BJ (cell line): ENCODE measurements at regions not wholly inside any gene's neighbourhood (a gene's known extent, or its start where the extent isn't known, plus 50 kb on each side); places are given as distances from the start of the nearest gene placed in this dataset.

Experiments used
- CTCF ChIA-PET: fragments of 350-600 bp; formaldehyde crosslinking; extraction: SDS; loops from one replicate; lab custom pipeline; 2021; ENCODE audit warnings: antibody characterized with exemption, inconsistent platforms; lab: Yijun Ruan, JAX
- POLR2A ChIA-PET: fragments of 300-600 bp; sonication (Branson Sonifier 250); formaldehyde crosslinking; extraction: SDS; loops from one replicate; lab custom pipeline; 2021; ENCODE audit warnings: antibody characterized with exemption; lab: Charles Lee
- DNase-seq: peaks from one replicate; pipeline ENCODE4 v3.0.0-alpha.2; 2011; ENCODE audit warnings: low read depth
- H3K27me3 ChIP-seq: 2 replicates; pipeline ENCODE4 v1.6.0; 2011; ENCODE audit warnings: low read length; ENCODE audit not compliant: control insufficient read depth, insufficient read depth
- H3K36me3 ChIP-seq: 2 replicates; pipeline ENCODE4 v1.5.1; 2011; ENCODE audit warnings: low read length; ENCODE audit not compliant: control insufficient read depth, insufficient read depth
- H3K4me3 ChIP-seq: 2 replicates; pipeline ENCODE4 v1.5.1; 2011; ENCODE audit warnings: low read depth, mild to moderate bottlenecking, control low read depth, low read length
- TF ChIP-seq, protein P1 (sequence below): IDR thresholded peaks from 2 replicates; pipeline ENCODE4 v1.5.1; 2011; ENCODE audit warnings: low read depth, mild to moderate bottlenecking, control low read depth, inconsistent platforms, low read length, moderate library complexity; ENCODE audit not compliant: insufficient read depth

DNA sequence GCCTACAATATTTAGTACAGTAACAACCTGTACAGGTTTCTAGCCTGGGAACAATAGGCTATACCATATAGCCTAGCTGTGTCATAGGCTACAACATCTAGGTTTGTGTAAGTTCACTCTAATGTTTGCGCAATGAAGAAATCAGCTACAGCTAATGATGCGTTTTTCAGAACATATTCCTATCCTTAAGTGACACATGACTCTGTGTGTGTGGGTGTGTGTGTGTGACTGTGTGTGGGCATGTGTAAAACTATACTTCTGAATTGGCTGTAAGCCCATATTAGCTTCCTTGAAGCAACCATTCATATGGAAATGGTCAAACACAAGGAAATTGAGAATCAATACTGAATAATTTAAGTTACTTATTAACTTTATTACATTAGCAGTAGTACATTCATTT, 120.8 kb upstream of the SULT1C3 start:
- POLR2A ChIA-PET = no interaction called here
- TF ChIP-seq, protein P1, sequence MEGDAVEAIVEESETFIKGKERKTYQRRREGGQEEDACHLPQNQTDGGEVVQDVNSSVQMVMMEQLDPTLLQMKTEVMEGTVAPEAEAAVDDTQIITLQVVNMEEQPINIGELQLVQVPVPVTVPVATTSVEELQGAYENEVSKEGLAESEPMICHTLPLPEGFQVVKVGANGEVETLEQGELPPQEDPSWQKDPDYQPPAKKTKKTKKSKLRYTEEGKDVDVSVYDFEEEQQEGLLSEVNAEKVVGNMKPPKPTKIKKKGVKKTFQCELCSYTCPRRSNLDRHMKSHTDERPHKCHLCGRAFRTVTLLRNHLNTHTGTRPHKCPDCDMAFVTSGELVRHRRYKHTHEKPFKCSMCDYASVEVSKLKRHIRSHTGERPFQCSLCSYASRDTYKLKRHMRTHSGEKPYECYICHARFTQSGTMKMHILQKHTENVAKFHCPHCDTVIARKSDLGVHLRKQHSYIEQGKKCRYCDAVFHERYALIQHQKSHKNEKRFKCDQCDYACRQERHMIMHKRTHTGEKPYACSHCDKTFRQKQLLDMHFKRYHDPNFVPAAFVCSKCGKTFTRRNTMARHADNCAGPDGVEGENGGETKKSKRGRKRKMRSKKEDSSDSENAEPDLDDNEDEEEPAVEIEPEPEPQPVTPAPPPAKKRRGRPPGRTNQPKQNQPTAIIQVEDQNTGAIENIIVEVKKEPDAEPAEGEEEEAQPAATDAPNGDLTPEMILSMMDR = no peak
- Histone ChIP-seq H3K27me3 (no peaks in the 10 kb centered on the region), H3K36me3 (no peaks in the 10 kb centered on the region), H3K4me3 (no peak overlapping the region)
- CTCF ChIA-PET = no interaction called here
- DNase-seq = no peak

DNA sequence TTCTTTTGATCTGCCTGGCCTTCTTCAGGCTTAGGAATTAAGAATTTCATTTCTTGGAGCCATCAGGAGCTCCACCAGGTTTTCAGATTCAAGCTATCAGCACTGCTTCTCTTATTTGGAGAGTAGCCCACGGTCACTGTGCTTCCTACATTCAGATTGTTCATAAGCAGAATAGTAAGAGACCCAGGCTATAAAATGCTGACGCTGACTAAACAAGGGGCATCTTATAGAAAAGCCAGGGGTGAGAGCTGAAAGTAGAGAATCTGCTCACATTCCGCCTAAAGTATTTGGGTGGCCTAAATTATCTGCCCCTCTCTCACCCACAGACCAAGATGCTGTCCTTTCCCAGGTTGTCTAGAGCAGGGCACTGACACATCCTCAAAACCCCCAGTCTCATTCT, 120.3 kb upstream of the SULT1C3 start:
- no peaks in the 10 kb centered on the region for H3K36me3 ChIP-seq
- ChIA-PET POLR2A (no interaction called here), CTCF (interaction anchor here (0.6 kb wide), 1 partner anchor 457 kb away, joined by 3 read pairs; no protein-coding TSS in a partner anchor)
- no peak overlapping the region for H3K4me3 ChIP-seq
- DNase-seq = no peak
- H3K27me3 ChIP-seq = no peaks in the 10 kb centered on the region
- TF ChIP-seq, protein P1 = no peak

DNA sequence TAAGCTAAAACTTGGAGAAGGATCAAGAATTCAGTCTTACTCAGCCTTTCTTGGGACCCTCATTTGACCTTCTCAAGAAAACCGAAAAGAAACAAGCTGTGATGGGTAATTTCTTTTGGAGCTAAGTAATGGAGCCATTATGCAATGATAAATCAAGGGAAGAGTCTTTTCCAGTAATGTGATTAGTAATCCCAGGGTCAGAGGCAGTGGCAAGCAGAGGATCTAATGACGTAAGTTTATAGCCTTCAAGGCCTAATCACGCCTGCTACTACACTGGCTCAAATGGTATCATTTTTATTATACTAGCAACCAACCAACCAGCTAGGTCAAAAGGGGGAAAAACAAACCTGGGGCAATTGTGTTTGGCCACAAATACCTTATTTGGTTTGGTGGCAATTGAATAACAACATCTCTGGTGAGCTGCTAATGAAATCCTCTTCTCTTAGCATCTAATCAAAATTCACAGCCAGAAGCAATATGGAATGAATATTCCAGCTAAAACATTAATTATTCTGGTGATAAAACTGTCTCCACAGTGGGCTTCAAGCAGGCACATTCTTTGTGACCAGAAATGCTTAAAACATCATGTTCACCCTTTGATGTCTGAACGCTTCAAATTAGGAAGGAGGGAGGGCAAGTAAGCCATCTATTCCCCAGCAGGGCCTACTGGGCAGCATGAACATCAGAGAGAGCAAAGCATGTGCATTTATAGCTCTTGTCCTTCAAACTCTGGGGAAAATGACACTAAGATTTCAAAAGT, 114.9 kb upstream of the SULT1C3 start:
- Histone ChIP-seq H3K4me3 (no peak overlapping the region), H3K36me3 (no peaks in the 10 kb centered on the region), H3K27me3 (no peaks in the 10 kb centered on the region)
- TF ChIP-seq, protein P1 = no peak
- POLR2A ChIA-PET = no interaction called here
- CTCF ChIA-PET = interaction anchor here (1.2 kb wide), 1 partner anchor 9 kb away, joined by 3 read pairs; no protein-coding TSS in a partner anchor
- no peak for DNase-seq

DNA sequence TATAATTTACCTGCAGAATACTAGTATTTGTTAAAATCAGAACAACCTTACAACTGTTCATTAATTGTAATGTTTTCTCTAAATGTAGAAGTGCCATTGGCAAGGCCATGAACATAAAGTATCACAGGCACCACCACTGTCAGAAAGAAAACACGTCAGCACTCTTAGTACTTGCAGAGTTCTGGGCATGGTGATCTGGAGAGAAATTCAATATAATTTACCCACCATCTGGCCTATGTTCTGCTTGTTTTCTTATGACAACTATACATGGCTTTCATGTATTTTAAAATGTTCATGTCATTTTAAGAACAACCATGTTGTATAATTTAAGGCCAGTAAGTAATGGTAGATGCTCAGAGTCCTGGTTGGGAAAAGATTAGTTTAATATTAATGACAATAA, 114.2 kb upstream of the SULT1C3 start:
- CTCF ChIA-PET = no interaction called here
- POLR2A ChIA-PET = no interaction called here
- no peaks in the 10 kb centered on the region for H3K36me3 ChIP-seq
- no peak overlapping the region for H3K4me3 ChIP-seq
- DNase-seq = no peak
- TF ChIP-seq, protein P1 = no peak
- no peaks in the 10 kb centered on the region for H3K27me3 ChIP-seq

DNA sequence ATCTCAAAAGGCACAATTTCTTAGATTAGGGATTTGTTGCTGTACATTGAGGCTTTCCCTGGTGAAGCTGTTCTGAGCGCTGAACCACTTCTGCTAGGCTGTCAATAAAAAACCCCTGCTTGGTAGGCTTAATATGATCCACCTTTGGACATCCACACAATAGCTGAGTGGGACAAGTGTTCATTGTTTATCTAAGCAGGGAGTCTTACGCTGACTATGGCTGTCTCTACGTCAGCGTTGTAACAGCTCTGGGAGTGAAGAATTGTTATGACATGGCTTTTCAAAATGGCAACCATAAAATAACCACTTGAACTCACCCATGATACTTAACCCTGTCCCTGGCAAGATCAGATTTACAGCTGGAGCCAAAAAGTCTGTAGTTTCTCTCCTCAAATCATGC, 111.5 kb upstream of the SULT1C3 start:
- ChIA-PET CTCF (no interaction called here), POLR2A (no interaction called here)
- no peak for DNase-seq
- Histone ChIP-seq H3K36me3 (no peaks in the 10 kb centered on the region), H3K4me3 (no peak overlapping the region), H3K27me3 (no peaks in the 10 kb centered on the region)
- TF ChIP-seq, protein P1 = no peak
